ENCODE measurements at regions not wholly inside any gene's neighbourhood (a gene's known extent, or its start where the extent isn't known, plus 50 kb on each side); places are given as distances from the start of the nearest gene placed in this dataset.

DNA sequence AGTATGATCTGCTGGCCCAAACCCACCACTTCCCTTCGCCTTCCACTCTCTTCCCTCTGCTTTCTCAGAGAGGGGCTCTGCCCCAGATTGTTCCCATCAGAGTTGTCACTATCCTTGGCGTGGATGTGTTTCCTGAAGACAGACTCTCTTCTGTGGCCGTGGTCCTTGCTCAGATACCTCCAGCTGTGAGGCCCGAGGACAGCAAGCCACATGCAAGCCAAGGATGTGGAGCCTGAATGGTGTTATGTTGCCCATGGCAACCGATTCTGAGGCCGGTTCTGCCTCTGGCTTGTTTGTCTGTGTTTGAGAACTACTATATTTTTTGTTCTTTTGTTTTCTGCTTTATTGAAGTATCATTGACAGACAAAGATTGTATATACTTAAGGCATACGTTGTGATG is 247.4 kb upstream of the PODXL start:
- CTCF ChIA-PET, result no interaction called here
- Histone ChIP-seq H3K9me3 (replicated peaks; ENCODE audit: control insufficient read depth, insufficient read depth, low read length) (no peaks in the 10 kb centered on the region), H3K9ac (replicated peaks; ENCODE audit: extremely low read depth, insufficient read depth, low read length) (no peak overlapping the region), H3K9me1 (replicated peaks; ENCODE audit: control insufficient read depth, extremely low read depth, insufficient read depth, low read length) (no peaks in the 10 kb centered on the region), H3K4me2 (ENCODE audit: insufficient read depth, low read length) (no peak overlapping the region), H3K4me3 (replicated peaks in 1 of 3; ENCODE audit: insufficient read depth in 1 of 3, low read depth in 1 of 3, low read length in 3 of 3) (no peak overlapping the region), H2AFZ (ENCODE audit: low read depth, low read length) (no peak overlapping the region), H4K20me1 (replicated peaks; ENCODE audit: control insufficient read depth, extremely low read depth, insufficient read depth, low read length) (no peaks in the 10 kb centered on the region), H3K27me3 (ENCODE audit: control insufficient read depth in 2 of 2, insufficient read depth in 2 of 2, low read length in 2 of 2) (peaks cover 0 to 7% of the 10 kb centered on the region in 2 experiments), H3K36me3 (ENCODE audit: control insufficient read depth in 2 of 2, extremely low read depth in 1 of 2, insufficient read depth in 2 of 2, low read length in 2 of 2) (no peaks in the 10 kb centered on the region), H3K27ac (ENCODE audit: insufficient read depth, low read depth, low read length) (no peak overlapping the region), H3K4me1 (ENCODE audit: control insufficient read depth, extremely low read depth, insufficient read depth, low read length) (no peaks in the 10 kb centered on the region), H3K79me2 (ENCODE audit: control insufficient read depth, insufficient read depth, low read length) (no peaks in the 10 kb centered on the region)
- dilution Hi-C loops (cut with MboI; ENCODE audit: extremely low pct_ligation_motif_present, low sequenced_read_pairs) (no loop called here), intact Hi-C loops (cut with micrococcal nuclease) (no loop called here)
- FAIRE-seq, result no peak
- TF ChIP-seq GATA2 (IDR thresholded peaks at IDR 0.05; ENCODE audit: insufficient read depth, insufficient read length, low read depth, low read length) (no peak), MYC (IDR thresholded peaks at IDR 0.05; ENCODE audit: low read depth, low read length) (no peak), MAX (IDR thresholded peaks at IDR 0.05; ENCODE audit: insufficient read depth, insufficient read length) (no peak), EZH2 (IDR thresholded peaks at IDR 0.05; ENCODE audit: borderline replicate concordance, low read depth, low read length, severe bottlenecking) (no peak), CTCF (IDR thresholded peaks at IDR 0.05; ENCODE audit: extremely low read depth in 1 of 2, insufficient read depth in 1 of 2, low read depth in 1 of 2, low read length in 2 of 2) (no peak), POLR2A (IDR thresholded peaks at IDR 0.05; ENCODE audit: low read depth, low read length) (no peak), JUN (IDR thresholded peaks at IDR 0.05; ENCODE audit: borderline replicate concordance, insufficient read depth, insufficient read length, low read depth) (no peak), FOS (IDR thresholded peaks at IDR 0.05; ENCODE audit: borderline replicate concordance, insufficient read depth, low read length) (no peak), POLR2AphosphoS5 (IDR thresholded peaks at IDR 0.05; ENCODE audit: insufficient read depth, low read depth, low read length) (no peak)
- no TSS peak for BruUV-seq (replicated peaks)
- DNase-seq (ENCODE audit: low read depth, low spot score), result no peak
- POLR2A ChIA-PET, result no interaction called here
